Kidney (tissue), 13 donors: ENCODE measurements at regions not wholly inside any gene's neighbourhood (a gene's known extent, or its start where the extent isn't known, plus 50 kb on each side); places are given as distances from the start of the nearest gene placed in this dataset.

Source experiments
- DNase-seq, 5 donors: peaks; one replicate each; pipeline ENCODE4 v3.0.0-alpha.2; 2013 to 2020
- FAIRE-seq: peaks from 2 replicates; lab custom pipeline; 2012; peaks lifted over from hg19 to GRCh38; lab: Jason Lieb, UNC
- H3K27ac ChIP-seq, 2 donors: one replicate each; pipeline ENCODE4 v1.7.0; 2013; ENCODE audit warnings: low read depth in 2 of 2, low read length in 2 of 2, inconsistent platforms in 1 of 2
- H3K27me3 ChIP-seq: one replicate; pipeline ENCODE4 v1.7.1; 2013; ENCODE audit warnings: low read length, inconsistent platforms; ENCODE audit not compliant: control insufficient read depth, insufficient read depth
- H3K36me3 ChIP-seq, 3 donors: one replicate each; pipeline versions ENCODE4 v1.7.0 to v1.7.1; 2013; ENCODE audit warnings: low read length in 3 of 3, control low read depth in 1 of 3, inconsistent platforms in 1 of 3; ENCODE audit not compliant: insufficient read depth in 3 of 3, control insufficient read depth in 2 of 3
- H3K4me1 ChIP-seq, 3 donors: one replicate each; pipeline versions ENCODE4 v1.7.0 to v1.7.1; 2013; ENCODE audit warnings: low read length in 3 of 3, inconsistent platforms in 1 of 3, low read depth in 1 of 3; ENCODE audit not compliant: control insufficient read depth in 2 of 3, insufficient read depth in 2 of 3
- H3K4me3 ChIP-seq, 3 donors: one replicate each; pipeline versions ENCODE4 v1.7.0 to v1.8.1; 2013; ENCODE audit warnings: low read length in 3 of 3, control low read depth in 1 of 3, inconsistent platforms in 1 of 3
- H3K9ac ChIP-seq, 3 donors: one replicate each; pipeline versions ENCODE4 v1.7.0 to v1.7.1; 2013; ENCODE audit warnings: low read length in 3 of 3, control low read depth in 1 of 3, inconsistent platforms in 1 of 3
- H3K9me3 ChIP-seq, 3 donors: one replicate each; pipeline versions ENCODE4 v1.7.0 to v1.7.1; 2013; ENCODE audit warnings: low read length in 3 of 3, control low read depth in 1 of 3, inconsistent platforms in 1 of 3; ENCODE audit not compliant: control insufficient read depth in 2 of 3, insufficient read depth in 1 of 3
- CTCF ChIP-seq: IDR thresholded peaks from 3 replicates; pipeline ENCODE4 v1.5.1; 2012; ENCODE audit warnings: mild to moderate bottlenecking, moderate library complexity, borderline replicate concordance; ENCODE audit not compliant: insufficient read depth; ENCODE audit errors: extremely low read depth
- intact Hi-C: fragments of 100-400 bp; cut with DNase I; formaldehyde crosslinking; loops from one replicate; pipeline ENCODE4 v1.11.1; 2022
- donor health status: control.
- donor health status: control.
- donor health status: control.
- donor health status: control.
- donor health status: control.
- donor health status: DM: yes; HTN: yes; CAD: no.
- donor health status: Normal renal cell carcinoma (clear cell type).

- Histone ChIP-seq H3K9ac (no peak overlapping the region), H3K36me3 (no peaks in the 10 kb centered on the region), H3K4me1 (no peaks in the 10 kb centered on the region), H3K9me3 (no peaks in the 10 kb centered on the region), H3K4me3 (no peak overlapping the region), H3K27me3 (no peaks in the 10 kb centered on the region), H3K27ac (no peak overlapping the region)
- DNase-seq (no peak), FAIRE-seq (no peak)
- TF ChIP-seq CTCF = no peak
- intact Hi-C loops = no loop called here
Observed at GRCh38 chr5:120913396-120913795, 449.3 kb downstream of the PRR16 start.

GRCh38 chr5:120917214-120917758, 453.2 kb downstream of the PRR16 start:
- no peak overlapping the region for H3K4me3 ChIP-seq
- H3K4me1 ChIP-seq = no peaks in the 10 kb centered on the region
- no peak overlapping the region for H3K9ac ChIP-seq
- DNase-seq (no peak), FAIRE-seq (no peak)
- intact Hi-C loops = no loop called here
- H3K9me3 ChIP-seq = no peaks in the 10 kb centered on the region
- no peaks in the 10 kb centered on the region for H3K36me3 ChIP-seq
- no peaks in the 10 kb centered on the region for H3K27me3 ChIP-seq
- H3K27ac ChIP-seq = no peak overlapping the region
- no peak for TF ChIP-seq CTCF

- no peaks in the 10 kb centered on the region for H3K27me3 ChIP-seq
- H3K27ac ChIP-seq = no peak overlapping the region
- DNase-seq (no peak), FAIRE-seq (no peak)
- intact Hi-C loops = no loop called here
- H3K36me3 ChIP-seq = no peaks in the 10 kb centered on the region
- no peak for TF ChIP-seq CTCF
- no peaks in the 10 kb centered on the region for H3K4me1 ChIP-seq
- H3K9ac ChIP-seq = no peak overlapping the region
- H3K9me3 ChIP-seq = no peaks in the 10 kb centered on the region
- H3K4me3 ChIP-seq = no peak overlapping the region
Observed at GRCh38 chr5:120919017-120919416, 454.9 kb downstream of the PRR16 start.

GRCh38 chr5:120923026-120923425, 458.9 kb downstream of the PRR16 start:
- no peaks in the 10 kb centered on the region for H3K36me3 ChIP-seq
- intact Hi-C loops = no loop called here
- FAIRE-seq (no peak), DNase-seq (no peak)
- H3K4me1 ChIP-seq = no peaks in the 10 kb centered on the region
- TF ChIP-seq CTCF = no peak
- H3K9me3 ChIP-seq = no peaks in the 10 kb centered on the region
- H3K9ac ChIP-seq = no peak overlapping the region
- H3K27me3 ChIP-seq = no peaks in the 10 kb centered on the region
- H3K27ac ChIP-seq = no peak overlapping the region
- no peak overlapping the region for H3K4me3 ChIP-seq
